Natural killer cell (primary cell): ENCODE measurements at regions not wholly inside any gene's neighbourhood (a gene's known extent, or its start where the extent isn't known, plus 50 kb on each side); places are given as distances from the start of the nearest gene placed in this dataset.

Experiments used
- ATAC-seq, 3 donors: fragments of 150-1000 bp in 2 of 3; fragments of 200-7000 bp in 1 of 3; cut with Tn5 transposase; 1 replicate in 1 of 3; 2 replicates in 2 of 3; pipeline ENCODE4 v1.10.0; 2021; ENCODE audit warnings: mild to moderate bottlenecking in 2 of 3, moderate library complexity in 2 of 3
- DNase-seq, 2 donors: peaks; one replicate each; pipeline versions ENCODE4 v3.0.0 to v3.0.0-alpha.2; 2013 to 2021; ENCODE audit warnings: mixed read lengths in 1 of 2
- H3K27ac ChIP-seq: one replicate; pipeline ENCODE4 v1.5.1; 2013; ENCODE audit warnings: mild to moderate bottlenecking, low read length
- H3K27me3 ChIP-seq: one replicate; pipeline ENCODE4 v1.6.1; 2013; ENCODE audit warnings: low read length; ENCODE audit not compliant: control insufficient read depth, insufficient read depth
- H3K36me3 ChIP-seq: one replicate; pipeline ENCODE4 v1.6.1; 2013; ENCODE audit warnings: low read length; ENCODE audit not compliant: control insufficient read depth, insufficient read depth
- H3K4me1 ChIP-seq: one replicate; pipeline ENCODE4 v1.6.1; 2013; ENCODE audit warnings: low read length; ENCODE audit not compliant: control insufficient read depth, insufficient read depth
- H3K4me3 ChIP-seq: one replicate; pipeline ENCODE4 v1.5.1; 2013; ENCODE audit warnings: low read length
- H3K9me3 ChIP-seq: one replicate; pipeline ENCODE4 v1.6.1; 2013; ENCODE audit warnings: low read length; ENCODE audit not compliant: control insufficient read depth, insufficient read depth
- H3K27ac Mint-ChIP-seq, 2 donors: one replicate each; pipeline ENCODE4 v1.8.0; 2022; ENCODE audit warnings: mild to moderate bottlenecking in 2 of 2, mixed read lengths in 2 of 2, moderate library complexity in 1 of 2
- H3K27me3 Mint-ChIP-seq, 2 donors: one replicate each; pipeline ENCODE4 v1.8.0; 2022; ENCODE audit warnings: low read depth in 2 of 2, mixed read lengths in 2 of 2
- H3K36me3 Mint-ChIP-seq: one replicate; pipeline ENCODE4 v1.8.0; 2022; ENCODE audit warnings: mixed read lengths
- H3K4me1 Mint-ChIP-seq, 2 donors: one replicate each; pipeline ENCODE4 v1.8.0; 2022; ENCODE audit warnings: mixed read lengths in 2 of 2
- H3K4me3 Mint-ChIP-seq: one replicate; pipeline ENCODE4 v1.8.0; 2022; ENCODE audit warnings: mild to moderate bottlenecking, moderate library complexity, mixed read lengths
- H3K9me3 Mint-ChIP-seq, 2 donors: one replicate each; pipeline ENCODE4 v1.8.0; 2022; ENCODE audit warnings: mixed read lengths in 2 of 2
- WGBS: methylation state at CpG from one replicate; pipeline ENCODE4 v1.1.7; 2013; ENCODE audit warnings: missing lambda C conversion rate; ENCODE audit not compliant: insufficient coverage; 5-methylcytosine and 5-hydroxymethylcytosine counted together
- intact Hi-C: fragments of 100-400 bp; cut with micrococcal nuclease; formaldehyde crosslinking; loops from one replicate; pipeline ENCODE4 v1.14.2; 2022
- TF ChIP-seq, protein P1 (sequence below): fragments of 200-600 bp; IDR thresholded peaks from one replicate; pipeline ENCODE4 v1.8.0; 2022; ENCODE audit warnings: antibody characterized with exemption

DNA sequence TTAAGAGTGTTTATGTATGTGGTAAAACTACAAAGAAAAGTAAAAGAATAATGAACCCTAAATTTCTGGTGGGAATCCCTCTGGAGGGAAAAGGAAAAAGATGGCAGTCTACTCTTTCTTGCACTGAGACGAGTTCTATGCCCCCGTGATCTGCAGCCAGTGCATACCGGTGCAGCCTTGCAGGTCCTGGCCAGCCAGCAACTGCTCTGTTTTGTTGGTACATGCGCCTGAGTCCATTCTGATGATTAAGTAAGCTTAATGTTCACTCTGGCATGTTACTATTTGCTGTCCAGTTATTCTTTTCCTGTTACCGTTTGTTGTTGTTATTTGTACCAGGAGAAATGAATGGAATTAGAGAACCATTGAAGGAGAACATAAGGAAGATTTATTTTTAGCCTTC, 95.1 kb upstream of the TMC3 start:
- 99% methylated on average over 4 of the region's 5 CpGs for WGBS
- no peak overlapping the region for H3K4me3 Mint-ChIP-seq
- no peak overlapping the region for H3K27ac Mint-ChIP-seq
- no peaks in the 10 kb centered on the region for H3K4me1 Mint-ChIP-seq
- TF ChIP-seq, protein P1, sequence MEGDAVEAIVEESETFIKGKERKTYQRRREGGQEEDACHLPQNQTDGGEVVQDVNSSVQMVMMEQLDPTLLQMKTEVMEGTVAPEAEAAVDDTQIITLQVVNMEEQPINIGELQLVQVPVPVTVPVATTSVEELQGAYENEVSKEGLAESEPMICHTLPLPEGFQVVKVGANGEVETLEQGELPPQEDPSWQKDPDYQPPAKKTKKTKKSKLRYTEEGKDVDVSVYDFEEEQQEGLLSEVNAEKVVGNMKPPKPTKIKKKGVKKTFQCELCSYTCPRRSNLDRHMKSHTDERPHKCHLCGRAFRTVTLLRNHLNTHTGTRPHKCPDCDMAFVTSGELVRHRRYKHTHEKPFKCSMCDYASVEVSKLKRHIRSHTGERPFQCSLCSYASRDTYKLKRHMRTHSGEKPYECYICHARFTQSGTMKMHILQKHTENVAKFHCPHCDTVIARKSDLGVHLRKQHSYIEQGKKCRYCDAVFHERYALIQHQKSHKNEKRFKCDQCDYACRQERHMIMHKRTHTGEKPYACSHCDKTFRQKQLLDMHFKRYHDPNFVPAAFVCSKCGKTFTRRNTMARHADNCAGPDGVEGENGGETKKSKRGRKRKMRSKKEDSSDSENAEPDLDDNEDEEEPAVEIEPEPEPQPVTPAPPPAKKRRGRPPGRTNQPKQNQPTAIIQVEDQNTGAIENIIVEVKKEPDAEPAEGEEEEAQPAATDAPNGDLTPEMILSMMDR = no peak
- DNase-seq = no peak
- peaks cover 20% of the 10 kb centered on the region for H3K36me3 Mint-ChIP-seq
- Histone ChIP-seq H3K4me1 (no peaks in the 10 kb centered on the region), H3K27me3 (no peaks in the 10 kb centered on the region), H3K4me3 (no peak overlapping the region), H3K27ac (no peak overlapping the region), H3K36me3 (no peaks in the 10 kb centered on the region), H3K9me3 (no peaks in the 10 kb centered on the region)
- intact Hi-C loops = no loop called here
- H3K27me3 Mint-ChIP-seq = peaks cover 14 to 34% of the 10 kb centered on the region in 2 donors
- no peak for ATAC-seq
- peaks cover 6 to 16% of the 10 kb centered on the region in 2 donors for H3K9me3 Mint-ChIP-seq

DNA sequence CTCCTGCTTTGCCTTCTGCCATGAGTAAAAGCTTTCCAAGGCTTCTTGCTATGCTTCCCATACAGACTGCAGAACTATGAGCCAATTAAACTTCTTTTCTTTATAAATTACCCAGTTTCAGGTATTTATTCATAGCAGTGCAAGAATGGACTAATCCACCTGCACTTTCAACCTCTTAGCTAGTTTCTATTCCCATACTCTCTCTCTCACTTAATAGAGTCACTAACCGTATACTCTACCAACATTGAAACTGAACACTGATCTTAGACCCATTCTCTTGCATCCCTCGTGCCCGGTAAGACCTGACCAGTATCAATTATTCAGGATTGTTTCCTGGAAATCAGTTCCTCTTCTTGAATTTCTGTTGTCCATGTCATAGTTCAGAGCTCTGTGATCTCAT, 92.7 kb upstream of the TMC3 start:
- Histone ChIP-seq H3K4me1 (no peaks in the 10 kb centered on the region), H3K27me3 (no peaks in the 10 kb centered on the region), H3K9me3 (no peaks in the 10 kb centered on the region), H3K4me3 (no peak overlapping the region), H3K36me3 (no peaks in the 10 kb centered on the region), H3K27ac (no peak overlapping the region)
- Mint-ChIP-seq H3K4me1 (no peaks in the 10 kb centered on the region), H3K4me3 (no peak overlapping the region), H3K27ac (no peak overlapping the region), H3K27me3 (peaks cover 9 to 19% of the 10 kb centered on the region in 2 donors), H3K9me3 (peaks cover 13 to 24% of the 10 kb centered on the region in 2 donors), H3K36me3 (peaks cover 36% of the 10 kb centered on the region)
- ATAC-seq (no peak), DNase-seq (no peak)
- TF ChIP-seq, protein P1 = no peak
- 95% methylated on average over 3 of the region's 3 CpGs for WGBS
- intact Hi-C loops = no loop called here

DNA sequence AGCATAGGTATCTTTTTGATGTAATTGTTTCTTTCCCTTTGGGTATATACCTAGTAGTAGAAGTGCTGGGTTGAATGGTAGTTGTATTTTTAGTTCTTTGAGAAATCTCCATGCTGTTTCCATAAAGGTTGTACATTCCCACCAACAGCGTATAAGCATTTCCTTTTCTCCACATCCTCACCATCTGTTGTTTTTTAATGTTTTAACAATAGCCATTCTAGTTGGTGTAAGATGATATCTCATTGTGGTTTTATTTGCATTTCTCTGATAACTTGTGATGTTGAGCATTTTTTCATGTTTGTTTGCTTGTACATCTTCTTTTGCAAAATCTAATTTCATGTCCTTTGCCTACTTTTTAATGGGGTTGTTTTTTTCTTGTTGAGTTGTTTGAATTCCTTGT, 80.0 kb upstream of the TMC3 start:
- no peaks in the 10 kb centered on the region for H3K4me1 ChIP-seq
- Mint-ChIP-seq H3K9me3 (no peaks in the 10 kb centered on the region), H3K27me3 (no peaks in the 10 kb centered on the region), H3K36me3 (no peaks in the 10 kb centered on the region), H3K4me3 (no peak overlapping the region), H3K4me1 (peaks cover 5 to 9% of the 10 kb centered on the region in 2 donors), H3K27ac (no peak overlapping the region)
- no peaks in the 10 kb centered on the region for H3K27me3 ChIP-seq
- no peak for ATAC-seq
- H3K4me3 ChIP-seq = no peak overlapping the region
- no peaks in the 10 kb centered on the region for H3K9me3 ChIP-seq
- no peak for DNase-seq
- WGBS = no CpG with 5 or more reads among the region's 1 CpG
- no peak overlapping the region for H3K27ac ChIP-seq
- intact Hi-C loops = no loop called here
- TF ChIP-seq, protein P1 = no peak
- no peaks in the 10 kb centered on the region for H3K36me3 ChIP-seq

DNA sequence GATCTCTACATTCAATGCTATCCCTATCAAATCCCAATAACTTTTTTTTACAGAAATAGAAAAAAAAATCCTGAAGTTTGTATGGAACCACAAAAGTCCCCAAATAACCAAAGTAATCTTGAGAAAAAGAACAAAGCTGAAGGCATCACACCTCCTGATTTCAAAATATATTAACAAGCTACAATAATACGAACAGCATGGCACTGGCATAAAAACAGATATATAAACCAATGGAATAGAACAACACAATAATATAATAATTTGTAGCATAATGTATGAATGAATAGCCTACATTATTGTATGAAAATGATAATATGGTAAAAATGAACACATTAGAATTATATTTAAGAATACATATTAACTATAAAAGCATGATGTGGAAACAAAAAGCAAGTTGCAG, 76.7 kb upstream of the TMC3 start:
- DNase-seq (no peak), ATAC-seq (no peak)
- Histone ChIP-seq H3K27me3 (no peaks in the 10 kb centered on the region), H3K4me3 (no peak overlapping the region), H3K36me3 (no peaks in the 10 kb centered on the region), H3K4me1 (no peaks in the 10 kb centered on the region), H3K27ac (no peak overlapping the region), H3K9me3 (no peaks in the 10 kb centered on the region)
- no peak overlapping the region for H3K27ac Mint-ChIP-seq
- H3K27me3 Mint-ChIP-seq = peaks cover 0 to 14% of the 10 kb centered on the region in 2 donors
- no CpG with 5 or more reads among the region's 1 CpG for WGBS
- TF ChIP-seq, protein P1 = no peak
- H3K4me3 Mint-ChIP-seq = no peak overlapping the region
- H3K4me1 Mint-ChIP-seq = no peaks in the 10 kb centered on the region
- intact Hi-C loops = no loop called here
- H3K9me3 Mint-ChIP-seq = peaks cover 0 to 3% of the 10 kb centered on the region in 2 donors
- no peaks in the 10 kb centered on the region for H3K36me3 Mint-ChIP-seq
